Left ventricle myocardium superior (tissue), 1 donor: ENCODE measurements at regions not wholly inside any gene's neighbourhood (a gene's known extent, or its start where the extent isn't known, plus 50 kb on each side); places are given as distances from the start of the nearest gene placed in this dataset.

Experiments used
- ATAC-seq: fragments of 200-7000 bp; cut with Tn5 transposase; one replicate; pipeline ENCODE4 v1.9.1; 2020; ENCODE audit warnings: mild to moderate bottlenecking, moderate library complexity
- DNase-seq: peaks from one replicate; pipeline ENCODE4 v3.0.0-alpha.2; 2020
- intact Hi-C: fragments of 100-400 bp; cut with micrococcal nuclease; formaldehyde crosslinking; loops from one replicate; pipeline ENCODE4 v1.11.0; 2022
- donor health status: DM: no; HTN: yes; CAD: no; lungs with severe emphysema.

DNA sequence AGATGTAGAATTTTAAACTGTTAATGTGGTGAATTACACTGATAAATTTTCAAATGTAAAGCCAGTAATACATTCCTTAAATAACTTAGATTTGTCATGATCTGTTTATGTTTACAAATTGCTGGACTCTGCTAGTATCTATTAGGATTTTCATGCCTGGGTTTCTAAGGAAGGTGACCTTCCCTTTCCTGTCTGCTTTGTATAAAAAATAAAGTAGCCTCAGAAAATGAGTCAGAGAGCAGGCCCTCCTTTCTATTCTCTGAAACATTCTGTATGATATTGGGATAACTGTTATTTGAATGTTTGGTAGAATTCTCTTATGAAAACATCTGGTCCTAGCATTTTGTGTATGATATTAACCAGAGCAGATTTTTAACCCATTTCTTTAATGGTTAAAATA lies 255.3 kb downstream of the SYK start:
- ATAC-seq (no peak), DNase-seq (no peak)
- intact Hi-C loops = no loop called here

- ATAC-seq = no peak
- DNase-seq = no peak
- intact Hi-C loops = no loop called here
Measured at GRCh38 chr9:91059713-91060112, 258.1 kb downstream of the SYK start.

DNA sequence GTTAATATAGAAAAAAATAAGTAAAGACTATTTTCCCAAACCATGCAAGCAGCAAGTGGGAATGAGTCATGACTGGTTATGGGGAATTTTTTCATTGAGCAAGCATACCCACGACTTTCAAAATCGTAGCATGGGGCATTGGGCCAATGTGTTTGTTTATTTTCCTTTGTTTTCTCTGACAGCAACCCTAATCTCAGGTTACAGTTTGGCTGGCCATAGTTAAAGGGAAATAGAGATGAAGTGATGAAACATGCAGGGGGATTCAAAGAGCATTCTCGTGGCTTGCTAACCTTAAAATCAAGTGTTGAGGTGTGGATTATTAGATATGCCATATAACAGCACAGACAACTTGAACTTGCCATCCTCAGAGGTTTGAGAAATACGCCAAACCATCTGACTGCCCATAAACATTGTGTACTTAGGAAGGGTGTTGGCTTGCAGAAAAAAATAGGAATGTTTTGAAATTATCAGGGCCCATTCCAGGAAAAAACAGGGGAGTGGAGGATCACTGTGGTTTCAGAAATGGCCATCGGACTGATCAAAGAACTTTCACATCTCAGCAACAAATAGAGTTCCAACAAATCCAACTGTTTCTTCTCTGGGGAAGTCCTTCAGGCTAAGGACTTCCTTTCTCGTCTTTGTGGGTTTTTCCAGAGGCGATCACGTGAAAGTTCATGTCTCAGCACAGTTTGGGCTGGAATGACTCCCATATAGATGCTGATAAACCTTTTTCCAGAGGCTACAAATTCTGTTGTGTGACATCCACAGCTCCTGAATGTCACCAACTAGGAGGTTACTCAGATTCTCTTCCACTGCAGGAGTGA lies 259.1 kb downstream of the SYK start:
- peak; percentile 62 for ATAC-seq
- intact Hi-C loops = no loop called here
- DNase-seq = no peak

DNA sequence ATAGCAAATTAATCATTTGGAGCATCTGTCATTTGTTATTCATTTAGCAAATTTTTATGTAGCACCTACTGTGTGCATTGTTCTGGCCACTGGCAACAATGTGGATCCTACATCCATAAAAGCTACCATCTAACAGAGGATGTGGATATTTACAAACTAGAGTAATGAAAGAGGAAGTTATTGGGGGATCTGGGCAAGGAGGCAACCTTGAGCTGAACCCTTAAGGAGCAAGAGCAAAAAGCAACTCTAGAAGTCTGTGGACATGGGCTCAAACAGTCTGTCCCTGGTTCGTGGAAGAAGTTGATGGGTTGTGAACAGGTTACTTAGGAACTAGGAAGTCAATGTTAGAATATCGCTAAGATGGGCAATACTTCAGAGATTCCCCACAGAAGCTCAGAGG lies 259.9 kb downstream of the SYK start:
- intact Hi-C loops = no loop called here
- ATAC-seq = no peak
- DNase-seq = no peak

DNA sequence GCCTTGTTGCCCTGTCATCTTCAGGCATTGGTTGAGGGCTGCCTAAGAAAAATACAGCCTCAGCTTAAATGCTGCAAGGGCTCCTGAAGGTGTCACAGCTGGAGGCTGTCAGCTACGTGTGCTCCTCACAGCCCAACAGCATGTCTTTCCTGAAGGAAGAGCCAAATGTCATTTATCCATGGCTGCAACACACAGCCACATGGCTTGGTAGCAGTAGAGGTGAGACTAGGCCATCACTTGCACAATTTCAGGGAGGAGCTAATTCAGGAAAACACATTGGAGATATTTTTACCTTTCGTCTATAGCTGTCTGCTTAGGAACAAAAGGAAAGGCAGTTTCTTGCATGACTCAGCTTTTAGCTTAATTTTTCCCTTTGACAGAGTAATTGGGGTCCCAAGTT lies 260.7 kb downstream of the SYK start:
- intact Hi-C loops = no loop called here
- DNase-seq = no peak
- no peak for ATAC-seq

GRCh38 chr9:91063471-91063870 lies 261.9 kb downstream of the SYK start:
- DNase-seq (no peak), ATAC-seq (no peak)
- intact Hi-C loops = no loop called here

DNA sequence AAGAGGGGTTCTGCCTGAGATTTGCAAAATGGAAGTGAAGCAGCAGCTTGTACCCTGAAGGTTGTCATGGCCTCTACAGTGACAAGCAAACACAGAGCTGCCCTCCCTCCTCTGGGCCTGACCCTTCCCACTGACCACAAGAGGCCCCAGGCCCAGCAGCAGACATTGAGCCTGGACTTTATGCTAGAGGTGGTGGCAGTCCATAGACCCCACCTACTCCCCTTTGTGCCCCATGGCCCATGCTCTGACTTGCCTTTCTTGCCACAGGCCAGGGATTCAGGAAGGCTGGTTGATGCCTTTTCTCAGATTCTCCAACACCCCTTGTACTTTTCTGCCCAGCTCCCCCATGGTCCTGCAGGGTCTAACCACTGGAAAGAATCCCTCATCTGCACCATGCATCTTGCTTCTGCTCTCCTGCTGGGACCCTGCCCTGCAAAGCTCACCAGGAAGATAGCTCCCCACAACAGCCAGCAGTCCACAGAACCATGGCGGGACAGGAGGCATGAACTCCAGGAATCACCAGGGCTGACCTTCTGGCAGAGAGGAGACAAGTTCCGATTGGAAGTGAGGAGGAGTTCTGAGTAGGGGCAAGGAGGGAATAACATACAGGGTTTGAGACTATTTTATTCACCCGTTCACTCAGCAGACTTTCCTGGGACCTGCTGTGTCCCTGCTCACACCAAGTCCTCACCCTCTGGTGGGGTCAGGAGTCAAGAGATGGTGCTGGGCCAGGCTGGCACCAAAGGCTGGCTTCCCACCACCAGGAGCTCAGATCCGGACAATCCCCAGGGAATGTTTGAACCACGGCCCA lies 263.8 kb downstream of the SYK start:
- intact Hi-C loops = no loop called here
- DNase-seq (no peak), ATAC-seq (no peak)

DNA sequence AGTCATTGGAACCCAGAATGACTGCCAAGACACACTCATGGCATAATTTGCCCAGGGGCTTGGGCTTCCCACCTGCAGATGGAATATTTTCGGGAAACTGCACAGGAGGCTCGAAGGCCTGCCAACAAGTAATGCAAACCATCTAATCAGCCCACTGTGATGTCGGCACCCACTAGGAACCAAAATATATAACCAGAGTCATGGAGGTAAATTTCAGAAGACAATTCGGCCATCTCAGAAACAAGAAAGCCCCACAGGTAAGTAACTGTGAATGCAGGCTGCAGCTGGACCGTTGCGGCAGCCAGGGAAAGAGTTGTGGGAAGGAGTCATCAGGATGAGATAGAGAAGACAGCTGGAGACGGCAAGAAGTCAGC lies 264.4 kb downstream of the SYK start:
- DNase-seq (no peak), ATAC-seq (no peak)

DNA sequence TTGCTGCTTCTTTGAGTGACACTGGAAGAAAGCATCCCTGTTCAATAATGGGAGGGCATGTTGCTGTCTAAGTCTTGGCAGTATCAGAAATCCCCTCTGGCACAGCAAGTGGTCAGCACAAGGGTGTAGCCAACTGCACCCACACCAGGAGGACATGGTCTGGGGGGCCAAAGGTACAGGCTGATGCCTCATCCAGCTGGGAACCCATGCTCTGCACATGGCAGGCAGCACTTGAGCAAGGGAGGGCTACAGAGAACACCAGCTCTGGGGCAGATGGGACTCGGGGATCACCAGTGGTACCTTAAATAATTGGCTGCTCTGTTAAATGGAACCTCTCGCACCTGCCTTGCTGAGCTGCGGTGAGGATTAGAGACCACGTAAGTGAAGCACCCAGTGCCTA lies 265.2 kb downstream of the SYK start:
- intact Hi-C loops = no loop called here
- no peak for ATAC-seq
- DNase-seq = no peak

More for the DNA sequence above, 264.4 kb downstream of the SYK start:
- intact Hi-C loops = no loop called here

DNA sequence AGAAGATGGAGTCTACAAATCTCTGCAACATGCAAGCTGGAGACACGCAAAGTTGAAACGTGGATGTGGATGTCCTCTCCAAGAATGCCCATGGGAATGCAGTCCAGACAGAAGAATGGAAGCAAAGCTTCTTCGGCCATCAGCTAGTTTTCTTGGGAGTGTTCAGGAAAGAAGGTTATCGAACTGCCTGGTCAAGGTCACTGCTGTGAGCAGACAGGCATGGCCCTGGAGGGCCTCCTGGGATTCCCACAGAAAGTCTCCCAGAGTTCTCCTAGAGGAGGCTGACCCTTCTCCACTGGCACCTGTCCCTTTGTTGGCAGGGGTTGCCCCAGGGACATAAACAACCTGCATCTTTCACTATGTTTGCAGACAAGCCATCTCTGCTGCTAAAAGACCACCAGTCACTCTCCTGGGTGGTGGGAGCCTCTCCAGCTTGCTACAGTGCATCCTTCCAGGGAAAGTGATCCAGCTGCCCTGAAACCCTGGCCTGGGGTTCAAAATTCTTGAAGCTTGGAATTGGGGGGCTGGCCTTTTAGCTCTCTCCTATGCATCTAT lies 265.8 kb downstream of the SYK start:
- DNase-seq = no peak
- ATAC-seq = no peak
- intact Hi-C loops = no loop called here

GRCh38 chr9:91071184-91071990 lies 269.8 kb downstream of the SYK start:
- no peak for DNase-seq

DNA sequence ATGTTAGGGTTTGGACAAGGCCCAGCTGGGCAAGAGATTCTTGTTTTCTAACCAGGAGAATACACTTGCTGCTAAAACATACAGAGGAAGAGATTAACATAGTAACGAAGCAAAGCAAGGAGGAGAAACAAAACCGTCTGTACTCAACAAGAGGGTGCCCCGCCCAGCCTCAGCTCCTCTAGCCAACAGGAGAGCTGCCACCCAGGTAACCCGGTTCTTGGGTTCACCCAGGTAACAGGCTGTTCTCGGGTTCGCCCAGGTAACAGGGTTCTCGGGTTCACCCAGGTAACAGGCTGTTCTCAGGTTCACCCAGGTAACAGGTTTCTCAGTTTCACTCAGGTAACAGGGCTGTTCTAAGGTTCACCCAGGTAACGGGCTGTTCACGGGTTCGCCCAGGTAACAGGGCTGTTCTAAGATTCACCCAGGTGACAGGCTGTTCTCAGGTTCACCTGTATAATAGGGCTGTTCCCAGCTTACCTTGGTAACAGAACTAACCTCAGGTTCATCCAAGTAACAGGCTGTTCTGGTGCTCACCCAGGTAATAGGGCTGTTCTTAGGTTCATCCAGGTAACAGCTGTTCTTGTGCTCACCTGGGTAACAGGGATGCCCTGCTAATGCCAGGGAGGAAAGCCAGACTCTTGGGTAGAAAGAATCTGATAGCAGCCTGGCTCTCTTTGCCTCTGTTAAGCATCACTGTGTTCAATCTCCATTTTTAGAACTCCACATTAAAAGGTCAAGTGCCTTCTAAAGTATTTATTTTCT lies 271.6 kb downstream of the SYK start:
- ATAC-seq = peak; percentile 27
- DNase-seq = no peak
- intact Hi-C loops = no loop called here

More at GRCh38 chr9:91071184-91071990, 269.8 kb downstream of the SYK start:
- ATAC-seq = no peak
- intact Hi-C loops = no loop called here

DNA sequence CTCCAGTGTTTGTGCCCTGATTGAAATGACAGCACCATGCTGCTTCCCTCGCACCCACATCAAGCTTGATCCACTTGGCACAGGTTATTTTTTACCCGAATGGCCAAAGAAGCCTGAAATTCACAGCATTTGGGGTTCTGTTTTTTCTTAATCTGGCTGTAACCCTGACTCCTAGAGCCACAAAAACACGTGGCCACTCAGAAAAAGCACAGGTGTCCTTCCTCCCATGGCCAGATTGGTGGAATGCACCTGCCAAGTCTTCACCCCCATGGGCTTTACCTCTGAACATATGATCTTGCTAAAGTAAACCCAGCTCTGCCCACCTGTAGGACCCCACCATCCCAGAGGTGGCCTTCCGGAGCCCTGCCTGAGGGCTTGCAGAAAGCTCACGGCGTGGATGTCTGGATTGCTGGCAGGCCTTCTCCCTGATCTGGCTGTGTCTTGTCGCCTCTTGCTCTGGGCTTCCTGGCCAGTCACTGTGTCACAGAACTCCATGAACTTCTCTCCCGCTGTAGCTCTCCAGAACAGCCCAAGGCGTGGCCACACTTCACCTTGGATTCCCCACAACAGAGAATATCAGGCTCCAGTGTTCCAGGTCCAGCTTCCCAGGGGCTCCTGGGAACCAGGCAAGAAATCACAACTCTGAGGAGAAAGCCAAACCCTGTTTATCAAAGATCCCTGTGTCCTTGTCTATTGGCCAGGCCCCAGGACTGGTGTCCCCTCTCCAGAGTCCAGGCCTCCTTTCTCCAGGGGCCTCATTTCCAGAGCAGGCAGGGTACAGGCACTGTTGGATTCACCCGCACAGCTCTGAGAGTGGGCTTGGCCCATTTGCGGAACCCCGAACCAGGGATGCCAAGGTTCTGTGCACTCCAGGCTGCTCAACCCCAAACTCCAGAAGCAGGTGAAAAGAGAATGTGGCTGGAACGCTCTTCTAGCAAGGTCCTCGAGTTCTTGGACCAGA lies 272.5 kb downstream of the SYK start:
- no peak for DNase-seq
- ATAC-seq = peak; percentile 58
- intact Hi-C loops = no loop called here

DNA sequence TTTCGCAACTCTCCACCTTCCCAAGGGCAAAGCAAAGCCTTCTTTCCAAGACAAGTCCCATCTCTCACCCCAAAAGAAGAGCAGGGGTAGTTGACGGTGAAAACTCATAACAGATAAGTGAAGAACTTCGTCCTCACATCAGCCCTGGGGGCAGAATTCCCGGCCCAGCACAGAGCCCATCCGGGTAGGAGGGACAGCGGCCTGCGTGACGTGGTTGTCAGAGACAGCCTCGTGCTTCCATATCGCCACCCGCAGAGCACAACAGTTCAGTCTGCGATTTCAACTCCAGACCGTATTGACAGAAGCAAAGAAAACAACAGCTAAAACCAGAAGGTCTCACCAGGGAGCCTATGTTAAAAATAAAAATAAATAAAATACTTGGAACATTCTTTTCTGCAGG lies 273.2 kb downstream of the SYK start:
- intact Hi-C loops = no loop called here
- no peak for ATAC-seq
- no peak for DNase-seq

DNA sequence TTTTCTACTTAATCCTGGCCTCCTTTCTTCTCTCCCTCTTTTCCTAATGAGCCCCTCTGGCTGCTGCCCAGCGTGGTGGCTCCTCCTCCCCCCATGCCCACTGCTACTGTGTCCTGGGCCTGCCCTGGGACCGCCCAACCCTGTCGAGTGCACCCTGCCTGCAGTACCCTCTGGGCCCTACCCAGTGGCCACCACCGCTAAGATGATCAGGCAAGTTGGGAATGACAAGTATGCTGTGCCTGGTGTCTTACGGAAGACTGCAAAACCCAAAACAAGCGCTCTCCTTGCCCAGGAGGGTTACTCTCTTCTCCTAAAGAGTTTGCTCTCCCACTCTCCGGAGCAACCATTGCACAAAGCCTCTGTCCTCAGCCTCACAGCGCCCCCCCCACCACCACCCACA lies 273.7 kb downstream of the SYK start:
- no peak for ATAC-seq
- intact Hi-C loops = no loop called here
- no peak for DNase-seq

DNA sequence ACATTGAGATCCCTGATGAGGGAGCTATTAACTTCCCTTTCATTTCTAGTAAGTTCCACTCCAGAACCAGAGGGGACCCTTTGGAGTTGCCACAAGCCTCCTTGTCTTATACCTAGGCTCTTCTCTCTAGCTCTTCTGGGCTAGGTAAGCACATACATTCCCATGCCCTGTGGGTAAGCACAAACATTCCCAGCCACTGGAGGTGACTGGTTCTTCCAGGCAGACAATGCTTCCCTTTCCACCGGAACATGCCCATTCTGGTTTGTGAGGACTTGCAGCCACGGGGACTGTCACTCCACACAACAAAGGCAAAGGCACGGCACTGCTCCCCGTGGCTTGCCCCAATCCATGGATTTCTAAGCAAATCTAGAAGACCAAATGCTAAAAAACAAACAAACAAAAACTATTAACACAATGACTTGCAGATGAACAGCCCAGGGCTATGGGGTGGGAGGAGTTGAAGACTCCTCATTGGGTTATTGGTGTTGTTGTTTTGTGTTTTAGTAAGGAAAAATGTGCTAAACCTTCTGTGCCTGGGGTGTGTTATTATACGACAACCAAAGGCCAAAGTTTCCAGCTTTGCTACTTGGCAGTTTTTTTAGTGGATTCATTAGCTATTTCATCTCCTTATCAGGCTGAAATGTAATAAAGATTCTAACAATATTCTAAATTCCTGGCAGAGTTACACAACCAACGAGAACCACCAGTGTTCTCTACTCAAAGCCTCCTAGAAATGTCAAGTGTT lies 276.2 kb downstream of the SYK start:
- no peak for DNase-seq
- no peak for ATAC-seq
- intact Hi-C loops = no loop called here

DNA sequence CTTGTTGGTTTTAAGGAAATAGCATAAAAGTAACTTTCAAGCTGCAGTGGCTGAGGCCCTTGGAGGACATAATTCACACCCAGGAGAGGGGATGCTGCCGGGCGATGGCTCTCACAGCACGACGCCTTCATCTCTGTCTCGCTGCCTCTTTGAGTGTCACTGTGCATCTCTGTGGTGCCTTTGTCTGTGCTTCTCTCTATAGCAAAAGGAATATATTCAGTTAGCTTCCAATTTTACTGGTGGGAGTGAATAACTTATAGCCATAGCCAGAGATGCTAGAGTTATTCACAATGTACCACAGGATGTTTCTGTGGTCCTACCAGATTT lies 276.7 kb downstream of the SYK start:
- ATAC-seq (no peak), DNase-seq (no peak)
- intact Hi-C loops = no loop called here
